Central memory CD8-positive, alpha-beta T cell (primary cell): ENCODE measurements at regions not wholly inside any gene's neighbourhood (a gene's known extent, or its start where the extent isn't known, plus 50 kb on each side); places are given as distances from the start of the nearest gene placed in this dataset.
"Not testable (repeated sequence)": the region's sequence is repeated elsewhere in the genome, so short reads cannot be mapped to it uniquely, and the experiment has no call there.

ENCODE experiments used
- ATAC-seq: fragments of 150-1000 bp; cut with Tn5 transposase; replicated peaks from 2 replicates; pipeline ENCODE4 v1.10.0; 2022; ENCODE audit warnings: mild to moderate bottlenecking, moderate FRiP score, moderate number of reproducible peaks; ENCODE audit not compliant: poor library complexity, severe bottlenecking; ENCODE audit errors: extremely low read depth
- DNase-seq, 2 donors: peaks; one replicate each; pipeline ENCODE4 v3.0.0; 2021; ENCODE audit warnings: low spot score in 2 of 2
- H3K27ac Mint-ChIP-seq: one replicate; pipeline ENCODE4 v1.8.0; 2022; ENCODE audit warnings: low read depth, mild to moderate bottlenecking, moderate library complexity, mixed read lengths
- H3K27me3 Mint-ChIP-seq: one replicate; pipeline ENCODE4 v1.8.0; 2022; ENCODE audit warnings: mixed read lengths
- H3K36me3 Mint-ChIP-seq: one replicate; pipeline ENCODE4 v1.8.0; 2022; ENCODE audit warnings: mild to moderate bottlenecking, moderate library complexity, mixed read lengths; ENCODE audit not compliant: insufficient read depth
- H3K4me1 Mint-ChIP-seq: one replicate; pipeline ENCODE4 v1.8.0; 2022; ENCODE audit warnings: mixed read lengths
- H3K4me3 Mint-ChIP-seq: one replicate; pipeline ENCODE4 v1.8.0; 2022; ENCODE audit warnings: mild to moderate bottlenecking, moderate library complexity, mixed read lengths
- H3K9me3 Mint-ChIP-seq: one replicate; pipeline ENCODE4 v1.8.0; 2022; ENCODE audit warnings: mixed read lengths

GRCh38 chr10:93230596-93230995, 156.9 kb downstream of the CYP26A1 start:
- not testable (repeated sequence) for H3K4me3 Mint-ChIP-seq, H3K36me3 Mint-ChIP-seq, H3K27ac Mint-ChIP-seq, H3K9me3 Mint-ChIP-seq, ATAC-seq, DNase-seq, H3K4me1 Mint-ChIP-seq
- peaks cover 44% of the 10 kb centered on the region for H3K27me3 Mint-ChIP-seq

GRCh38 chr10:93232159-93232558, 158.5 kb downstream of the CYP26A1 start:
- H3K4me1 Mint-ChIP-seq, H3K9me3 Mint-ChIP-seq, H3K27ac Mint-ChIP-seq, H3K4me3 Mint-ChIP-seq, DNase-seq, H3K36me3 Mint-ChIP-seq, ATAC-seq: not testable (repeated sequence)
- H3K27me3 Mint-ChIP-seq, result peaks cover 47% of the 10 kb centered on the region

GRCh38 chr10:93234940-93235339, 161.2 kb downstream of the CYP26A1 start:
- H3K4me1 Mint-ChIP-seq, H3K4me3 Mint-ChIP-seq, DNase-seq, H3K9me3 Mint-ChIP-seq, H3K27ac Mint-ChIP-seq, H3K36me3 Mint-ChIP-seq, ATAC-seq: not testable (repeated sequence)
- peaks cover 48% of the 10 kb centered on the region for H3K27me3 Mint-ChIP-seq

- ATAC-seq, result no peak
- Mint-ChIP-seq H3K27ac (no peak overlapping the region), H3K27me3 (peaks cover 50% of the 10 kb centered on the region)
Observed at GRCh38 chr10:93235686-93236085, 162.0 kb downstream of the CYP26A1 start.

GRCh38 chr10:93236393-93237040, 162.8 kb downstream of the CYP26A1 start:
- H3K9me3 Mint-ChIP-seq, result no peaks in the 10 kb centered on the region
- ATAC-seq (no peak), DNase-seq (no peak)
- H3K4me3 Mint-ChIP-seq, result no peak overlapping the region
- no peaks in the 10 kb centered on the region for H3K36me3 Mint-ChIP-seq
- H3K27me3 Mint-ChIP-seq, result peaks cover 51% of the 10 kb centered on the region
- no peak overlapping the region for H3K27ac Mint-ChIP-seq
- H3K4me1 Mint-ChIP-seq, result no peaks in the 10 kb centered on the region

More at GRCh38 chr10:93235686-93236085, 162.0 kb downstream of the CYP26A1 start:
- DNase-seq, result no peak
- Mint-ChIP-seq H3K4me3 (no peak overlapping the region), H3K9me3 (no peaks in the 10 kb centered on the region), H3K4me1 (no peaks in the 10 kb centered on the region), H3K36me3 (no peaks in the 10 kb centered on the region)

- ATAC-seq, result no peak
- Mint-ChIP-seq H3K27ac (no peak overlapping the region), H3K9me3 (no peaks in the 10 kb centered on the region), H3K4me1 (no peaks in the 10 kb centered on the region), H3K4me3 (no peak overlapping the region), H3K27me3 (peaks cover 45% of the 10 kb centered on the region), H3K36me3 (no peaks in the 10 kb centered on the region)
- DNase-seq, result no peak
Observed at GRCh38 chr10:93245147-93245546, 171.5 kb downstream of the CYP26A1 start.

- Mint-ChIP-seq H3K36me3 (no peaks in the 10 kb centered on the region), H3K4me1 (no peaks in the 10 kb centered on the region), H3K9me3 (no peaks in the 10 kb centered on the region), H3K4me3 (no peak overlapping the region), H3K27ac (no peak overlapping the region), H3K27me3 (peaks cover 39% of the 10 kb centered on the region)
- DNase-seq (no peak), ATAC-seq (no peak)
Observed at GRCh38 chr10:93245779-93246178, 172.1 kb downstream of the CYP26A1 start.

- DNase-seq, result no peak
- no peak overlapping the region for H3K27ac Mint-ChIP-seq
Observed at GRCh38 chr10:93248583-93249227, 175.0 kb downstream of the CYP26A1 start.

GRCh38 chr10:93250010-93250409, 176.3 kb downstream of the CYP26A1 start:
- Mint-ChIP-seq H3K4me3 (no peak overlapping the region), H3K27me3 (peaks cover 20% of the 10 kb centered on the region), H3K36me3 (no peaks in the 10 kb centered on the region), H3K4me1 (no peaks in the 10 kb centered on the region), H3K27ac (no peak overlapping the region), H3K9me3 (no peaks in the 10 kb centered on the region)
- ATAC-seq (no peak), DNase-seq (no peak)

More at GRCh38 chr10:93248583-93249227, 175.0 kb downstream of the CYP26A1 start:
- H3K4me3 Mint-ChIP-seq, result no peak overlapping the region
- H3K27me3 Mint-ChIP-seq, result peaks cover 28% of the 10 kb centered on the region
- no peaks in the 10 kb centered on the region for H3K36me3 Mint-ChIP-seq
- no peaks in the 10 kb centered on the region for H3K9me3 Mint-ChIP-seq
- no peaks in the 10 kb centered on the region for H3K4me1 Mint-ChIP-seq
- ATAC-seq, result no peak

GRCh38 chr10:93254180-93254853, 180.6 kb downstream of the CYP26A1 start:
- Mint-ChIP-seq H3K27ac (no peak overlapping the region), H3K27me3 (no peaks in the 10 kb centered on the region), H3K9me3 (no peaks in the 10 kb centered on the region), H3K36me3 (no peaks in the 10 kb centered on the region), H3K4me1 (no peaks in the 10 kb centered on the region), H3K4me3 (no peak overlapping the region)
- DNase-seq (no peak), ATAC-seq (no peak)

- Mint-ChIP-seq H3K4me3 (no peak overlapping the region), H3K27ac (no peak overlapping the region), H3K36me3 (no peaks in the 10 kb centered on the region), H3K4me1 (no peaks in the 10 kb centered on the region), H3K27me3 (no peaks in the 10 kb centered on the region), H3K9me3 (no peaks in the 10 kb centered on the region)
- no peak for DNase-seq
- no peak for ATAC-seq
Observed at GRCh38 chr10:93255546-93255945, 181.9 kb downstream of the CYP26A1 start.
